ENCODE measurements at regions not wholly inside any gene's neighbourhood (a gene's known extent, or its start where the extent isn't known, plus 50 kb on each side); places are given as distances from the start of the nearest gene placed in this dataset.
A peak's percentile ranks its signal among the peaks of the same experiment; 100 is the strongest.

- Histone ChIP-seq H3K27me3 (ENCODE audit: control insufficient read depth, insufficient read depth, low read length) (no peaks in the 10 kb centered on the region), H3K36me3 (ENCODE audit: control insufficient read depth, insufficient read depth, low read length) (no peaks in the 10 kb centered on the region), H2AFZ (ENCODE audit: low read length) (no peak overlapping the region), H3K4me2 (ENCODE audit: extremely low read depth, insufficient read depth, low read length) (no peak overlapping the region), H3K79me2 (ENCODE audit: control insufficient read depth, insufficient read depth, low read length) (no peaks in the 10 kb centered on the region), H3K4me3 (replicated peaks in 1 of 4; ENCODE audit: control extremely low read depth in 1 of 4, insufficient read depth in 1 of 4, low read depth in 3 of 4, low read length in 4 of 4) (no peak overlapping the region), H4K20me1 (ENCODE audit: control insufficient read depth, extremely low read depth, insufficient read depth, low read length) (no peaks in the 10 kb centered on the region), H3K9ac (ENCODE audit: insufficient read depth, low read length) (no peak overlapping the region), H3K27ac (ENCODE audit: insufficient read depth, low read length) (no peak overlapping the region), H3K4me1 (ENCODE audit: control insufficient read depth, extremely low read depth, insufficient read depth, low read length) (no peaks in the 10 kb centered on the region), H3K9me3 (ENCODE audit: control insufficient read depth, insufficient read depth, low read depth, low read length) (no peaks in the 10 kb centered on the region)
- peak in 1 of 2 donors; percentile 32 for DNase-seq (ENCODE audit: low read depth in 2 of 2)
- TF ChIP-seq EZH2 (IDR thresholded peaks at IDR 0.05; ENCODE audit: low read length, missing control alignments) (no peak), CTCF (conservative IDR thresholded peaks at IDR 0.05 in 1 of 2, IDR thresholded peaks at IDR 0.05 in 1 of 2; ENCODE audit: low read depth in 1 of 2, low read length in 2 of 2) (no peak)
These were observed 230.1 kb upstream of the CCDC150 start for GRCh38 chr2:196409376-196409775.

GRCh38 chr2:196410008-196410407 is 229.5 kb upstream of the CCDC150 start:
- Histone ChIP-seq H3K9ac (ENCODE audit: insufficient read depth, low read length) (no peak overlapping the region), H3K4me2 (ENCODE audit: extremely low read depth, insufficient read depth, low read length) (no peak overlapping the region), H3K4me3 (replicated peaks in 1 of 4; ENCODE audit: control extremely low read depth in 1 of 4, insufficient read depth in 1 of 4, low read depth in 3 of 4, low read length in 4 of 4) (no peak overlapping the region), H3K36me3 (ENCODE audit: control insufficient read depth, insufficient read depth, low read length) (no peaks in the 10 kb centered on the region), H4K20me1 (ENCODE audit: control insufficient read depth, extremely low read depth, insufficient read depth, low read length) (no peaks in the 10 kb centered on the region), H3K9me3 (ENCODE audit: control insufficient read depth, insufficient read depth, low read depth, low read length) (no peaks in the 10 kb centered on the region), H3K4me1 (ENCODE audit: control insufficient read depth, extremely low read depth, insufficient read depth, low read length) (no peaks in the 10 kb centered on the region), H3K27me3 (ENCODE audit: control insufficient read depth, insufficient read depth, low read length) (no peaks in the 10 kb centered on the region), H3K27ac (ENCODE audit: insufficient read depth, low read length) (no peak overlapping the region), H3K79me2 (ENCODE audit: control insufficient read depth, insufficient read depth, low read length) (no peaks in the 10 kb centered on the region), H2AFZ (ENCODE audit: low read length) (no peak overlapping the region)
- DNase-seq (ENCODE audit: low read depth in 2 of 2), result no peak
- TF ChIP-seq EZH2 (IDR thresholded peaks at IDR 0.05; ENCODE audit: low read length, missing control alignments), result no peak
- TF ChIP-seq CTCF (conservative IDR thresholded peaks at IDR 0.05 in 1 of 2, IDR thresholded peaks at IDR 0.05 in 1 of 2; ENCODE audit: low read depth in 1 of 2, low read length in 2 of 2), result no peak

- DNase-seq (ENCODE audit: low read depth in 2 of 2), result peak in 1 of 2 donors; percentile 33
- no peaks in the 10 kb centered on the region for H3K36me3 ChIP-seq (ENCODE audit: control insufficient read depth, insufficient read depth, low read length)
- no peaks in the 10 kb centered on the region for H3K9me3 ChIP-seq (ENCODE audit: control insufficient read depth, insufficient read depth, low read depth, low read length)
- H3K27me3 ChIP-seq (ENCODE audit: control insufficient read depth, insufficient read depth, low read length), result no peaks in the 10 kb centered on the region
- no peak overlapping the region for H3K27ac ChIP-seq (ENCODE audit: insufficient read depth, low read length)
- no peaks in the 10 kb centered on the region for H3K4me1 ChIP-seq (ENCODE audit: control insufficient read depth, extremely low read depth, insufficient read depth, low read length)
- H3K4me3 ChIP-seq (replicated peaks in 1 of 4; ENCODE audit: control extremely low read depth in 1 of 4, insufficient read depth in 1 of 4, low read depth in 3 of 4, low read length in 4 of 4), result no peak overlapping the region
- H4K20me1 ChIP-seq (ENCODE audit: control insufficient read depth, extremely low read depth, insufficient read depth, low read length), result no peaks in the 10 kb centered on the region
- H2AFZ ChIP-seq (ENCODE audit: low read length), result peak overlapping the region; percentile 59
- H3K9ac ChIP-seq (ENCODE audit: insufficient read depth, low read length), result no peak overlapping the region
- TF ChIP-seq CTCF (conservative IDR thresholded peaks at IDR 0.05 in 1 of 2, IDR thresholded peaks at IDR 0.05 in 1 of 2; ENCODE audit: low read depth in 1 of 2, low read length in 2 of 2), result no peak
- TF ChIP-seq EZH2 (IDR thresholded peaks at IDR 0.05; ENCODE audit: low read length, missing control alignments), result no peak
- H3K79me2 ChIP-seq (ENCODE audit: control insufficient read depth, insufficient read depth, low read length), result no peaks in the 10 kb centered on the region
- peak overlapping the region; percentile 27 for H3K4me2 ChIP-seq (ENCODE audit: extremely low read depth, insufficient read depth, low read length)
These were observed 225.7 kb upstream of the CCDC150 start for GRCh38 chr2:196413821-196414274.
